Stimulated activated CD4-positive, alpha-beta T cell treated with anti-CD3 and anti-CD28 coated beads, Interleukin-15, amount 100 ng/mL, for 1 hour (primary cell): ENCODE measurements at regions not wholly inside any gene's neighbourhood (a gene's known extent, or its start where the extent isn't known, plus 50 kb on each side); places are given as distances from the start of the nearest gene placed in this dataset.
A peak's percentile ranks its signal among the peaks of the same experiment; 100 is the strongest.
"Not testable (repeated sequence)": the region's sequence is repeated elsewhere in the genome, so short reads cannot be mapped to it uniquely, and the experiment has no call there.

Experiments used
- DNase-seq, 2 donors: peaks; one replicate each; pipeline ENCODE4 v3.0.0-alpha.2; 2020; ENCODE audit warnings: low read depth in 1 of 2, low spot score in 1 of 2

DNA sequence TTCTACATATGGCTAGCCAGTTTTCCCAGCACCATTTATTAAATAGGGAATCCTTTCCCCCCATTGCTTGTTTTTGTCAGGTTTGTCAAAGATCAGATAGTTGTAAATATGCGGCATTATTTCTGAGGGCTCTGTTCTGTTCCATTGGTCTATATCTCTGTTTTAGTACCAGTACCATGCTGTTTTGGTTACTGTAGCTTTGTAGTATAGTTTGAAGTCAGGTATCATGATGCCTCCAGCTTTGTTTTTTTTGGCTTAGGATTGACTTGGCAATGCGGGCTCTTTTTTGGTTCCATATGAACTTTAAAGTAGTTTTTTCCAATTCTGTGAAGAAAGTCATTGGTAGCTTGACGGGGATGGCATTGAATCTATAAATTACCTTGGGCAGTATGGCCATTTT, 60.0 kb upstream of the GPC3 start:
- not testable (repeated sequence) for DNase-seq

DNA sequence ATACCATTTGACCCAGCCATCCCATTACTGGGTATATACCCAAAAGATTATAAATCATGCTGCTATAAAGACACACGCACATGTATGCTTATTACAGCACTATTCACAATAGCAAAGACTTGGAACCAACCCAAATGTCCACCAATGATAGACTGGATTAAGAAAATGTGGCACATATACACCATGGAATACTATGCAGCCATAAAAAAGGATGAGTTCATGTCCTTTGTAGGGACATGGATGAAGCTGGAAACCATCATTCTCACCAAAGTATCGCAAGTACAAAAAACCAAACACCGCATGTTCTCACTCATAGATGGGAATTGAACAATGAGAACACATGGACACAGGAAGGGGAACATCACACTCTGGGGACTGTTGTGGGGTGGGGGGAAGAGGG, 81.7 kb upstream of the GPC3 start:
- DNase-seq, result not testable (repeated sequence)

DNA sequence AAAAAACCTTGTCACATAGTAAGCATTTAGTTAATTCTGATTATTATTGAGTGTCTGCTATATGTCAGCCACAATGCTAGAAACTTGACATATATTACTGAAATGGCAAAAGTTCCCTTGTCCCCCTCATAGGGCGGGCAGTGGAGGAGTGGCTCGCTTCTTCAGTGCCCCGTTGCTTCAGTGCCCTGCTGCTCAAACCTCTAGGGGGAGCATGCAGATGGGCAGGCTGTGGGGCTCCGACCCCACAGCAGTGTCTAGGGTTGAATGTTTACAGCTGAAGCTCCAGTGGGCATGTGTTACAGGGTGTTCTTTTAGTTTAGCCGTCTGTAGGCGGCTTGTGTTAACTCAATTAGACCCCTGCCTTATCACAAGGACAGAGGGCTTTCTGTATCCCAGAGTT, 86.5 kb upstream of the GPC3 start:
- DNase-seq, result not testable (repeated sequence)

DNA sequence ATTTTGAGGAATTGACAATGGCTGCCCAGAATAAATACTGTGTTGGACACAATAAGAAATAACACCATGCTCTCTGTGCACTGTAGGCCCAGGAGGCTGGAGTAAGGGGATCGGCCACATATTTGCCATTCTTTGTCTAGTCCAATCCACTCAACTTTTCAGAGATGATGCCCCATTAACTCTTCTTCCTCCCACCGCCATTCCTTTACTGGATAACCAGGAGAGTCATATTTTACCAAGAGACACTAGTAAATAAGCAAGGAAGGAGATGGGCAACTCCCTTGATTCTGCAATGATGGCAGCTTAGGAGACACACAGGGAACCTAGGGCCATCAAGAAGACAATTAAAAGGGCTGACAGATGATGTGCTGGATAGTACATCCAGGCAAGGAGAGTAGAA, 87.9 kb upstream of the GPC3 start:
- DNase-seq, result no peak

DNA sequence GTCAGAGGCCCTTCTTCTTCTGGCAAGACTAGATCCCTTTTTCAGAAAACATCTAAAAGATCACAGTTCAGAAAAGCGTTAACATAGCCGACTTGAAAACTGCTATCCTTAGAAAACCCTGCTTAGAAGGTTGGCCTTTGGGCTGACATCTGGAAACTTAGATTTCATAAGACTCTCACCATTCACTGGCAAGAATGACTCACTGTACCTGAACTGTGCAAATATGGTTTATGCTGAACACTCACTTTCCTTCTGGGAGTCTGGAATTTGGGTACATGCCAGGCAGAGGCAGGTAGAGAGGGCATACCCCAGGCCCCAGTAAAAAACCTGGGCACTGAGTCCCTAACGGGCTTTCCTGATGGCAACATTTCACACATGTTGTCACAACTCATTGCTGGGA, 88.8 kb upstream of the GPC3 start:
- no peak for DNase-seq

DNA sequence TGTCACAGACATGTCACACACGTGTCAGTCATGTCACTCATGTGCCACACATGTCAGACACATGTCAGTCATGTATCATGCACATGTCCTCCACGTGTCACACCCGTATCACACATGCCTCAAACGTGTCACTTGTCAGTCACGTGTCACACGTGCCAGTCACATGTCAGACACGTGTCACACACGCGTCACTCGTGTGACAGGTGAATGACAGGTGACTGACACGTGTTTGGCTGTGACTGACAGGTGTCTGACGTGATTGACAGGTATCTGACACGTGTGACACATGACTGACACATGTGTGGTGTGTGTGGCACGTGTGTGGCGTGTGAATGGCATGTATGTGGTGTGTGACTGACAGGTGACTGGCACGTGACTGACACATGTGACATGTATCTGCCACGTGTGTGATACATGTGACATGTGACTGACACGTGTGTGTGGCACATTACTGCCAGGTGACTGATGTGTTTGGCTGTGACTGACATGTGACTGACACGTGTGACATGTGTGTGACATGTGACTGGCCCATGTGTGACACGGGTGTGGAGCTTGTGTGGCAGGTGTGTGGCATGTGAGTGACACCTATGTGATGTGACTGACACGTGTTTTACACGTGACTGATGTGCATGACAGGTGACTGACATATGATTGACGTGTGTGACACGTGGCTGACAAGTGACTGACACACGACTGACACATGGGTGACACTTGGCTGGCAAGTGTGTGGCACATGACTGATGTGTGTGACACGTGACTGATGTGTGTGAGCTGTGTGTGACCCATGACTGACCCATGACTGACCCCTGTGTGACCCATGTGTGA, 90.7 kb upstream of the GPC3 start:
- no peak for DNase-seq

DNA sequence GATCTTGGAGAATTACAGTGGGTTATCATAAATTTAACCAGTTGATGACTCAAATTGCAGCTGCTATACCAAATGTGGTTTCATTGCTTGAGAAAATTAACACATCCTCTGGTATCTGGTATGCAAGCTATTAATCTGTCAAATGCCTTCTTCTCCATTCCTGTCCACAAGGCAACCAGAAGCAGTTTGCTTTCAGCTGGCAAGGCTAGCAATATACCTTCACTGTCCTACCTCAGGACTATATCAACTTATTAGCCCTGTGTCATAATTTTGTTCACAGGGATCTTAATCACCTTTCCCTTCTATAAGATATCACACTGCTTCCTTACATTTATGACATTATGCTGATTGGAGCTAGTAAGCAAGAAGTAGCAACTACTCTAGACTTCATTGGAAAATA, 110.0 kb upstream of the GPC3 start:
- DNase-seq, result no peak

DNA sequence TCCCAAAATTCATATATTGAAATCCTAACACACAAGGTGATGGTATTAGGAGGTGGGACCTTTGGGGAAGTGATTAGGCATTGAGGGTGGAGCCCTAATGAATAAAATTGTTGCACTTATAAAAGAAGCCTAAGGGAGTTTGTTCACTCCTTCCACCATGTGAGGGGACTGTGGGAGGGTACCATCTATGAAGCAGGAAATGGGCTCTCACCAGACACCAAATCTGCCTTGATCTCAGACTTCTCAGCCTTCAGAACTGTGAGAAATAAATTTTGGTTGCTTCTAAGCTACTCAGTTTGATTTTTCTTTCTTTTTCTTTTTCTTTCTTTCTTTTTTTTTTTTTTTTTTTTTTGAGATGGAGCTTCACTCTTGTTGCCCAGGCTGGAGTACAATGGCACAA, 116.2 kb upstream of the GPC3 start:
- no peak for DNase-seq

DNA sequence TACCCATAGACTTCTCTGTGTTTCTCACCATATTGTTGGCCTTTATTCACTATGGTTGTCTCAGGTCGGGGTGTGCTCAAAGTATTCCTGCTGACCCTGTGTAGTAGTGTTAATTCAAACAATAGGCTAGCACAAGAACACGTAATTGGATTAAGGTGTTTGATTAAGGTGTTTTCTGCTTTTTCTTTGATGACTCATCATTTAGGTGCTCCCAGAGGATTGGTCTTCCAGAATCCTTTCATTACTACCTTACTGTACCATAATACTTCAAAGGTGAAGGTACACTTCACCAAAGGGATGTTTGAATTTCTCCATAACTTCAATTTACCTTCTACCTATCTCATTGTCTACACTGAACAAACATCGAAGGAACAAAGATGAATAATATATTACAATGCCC, 121.7 kb upstream of the CCDC160 start:
- no peak for DNase-seq

DNA sequence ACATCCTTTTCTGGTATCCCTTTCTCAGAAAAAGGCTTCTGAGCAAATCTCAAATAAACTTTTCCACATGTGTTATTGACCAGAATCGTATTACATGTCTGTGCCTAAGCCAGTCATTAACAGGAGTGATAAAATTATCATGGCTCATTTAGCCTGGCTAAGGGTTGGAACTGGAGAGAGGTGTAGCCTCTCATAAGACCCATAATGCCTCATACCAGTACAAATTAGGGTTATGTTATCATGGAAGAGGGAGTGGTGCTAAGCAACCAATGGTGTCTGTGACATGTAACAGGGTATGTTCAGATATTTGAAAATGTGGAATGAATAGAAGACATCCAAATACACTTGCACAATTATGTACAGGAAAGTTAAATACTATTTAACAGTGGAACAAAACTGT, 99.6 kb upstream of the CCDC160 start:
- no peak for DNase-seq

DNA sequence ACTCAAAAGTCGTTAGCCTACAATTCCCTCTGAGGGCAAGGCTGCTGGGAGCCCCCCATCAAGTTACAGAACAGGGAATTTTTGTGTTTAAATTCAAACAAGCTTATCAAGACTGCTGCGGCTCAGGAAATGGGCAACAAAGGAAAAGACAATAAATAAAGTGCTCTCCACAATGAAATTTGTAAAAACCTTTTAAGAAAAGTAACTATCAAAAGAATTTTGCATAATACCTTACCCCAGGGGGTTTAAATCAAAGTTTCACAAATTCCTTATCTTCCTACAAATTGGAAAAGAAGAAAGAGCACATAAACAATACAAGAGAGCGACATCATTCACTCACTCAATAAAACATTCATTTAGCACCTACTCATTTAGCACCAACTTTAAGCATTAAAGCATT, 97.9 kb upstream of the CCDC160 start:
- DNase-seq, result no peak

DNA sequence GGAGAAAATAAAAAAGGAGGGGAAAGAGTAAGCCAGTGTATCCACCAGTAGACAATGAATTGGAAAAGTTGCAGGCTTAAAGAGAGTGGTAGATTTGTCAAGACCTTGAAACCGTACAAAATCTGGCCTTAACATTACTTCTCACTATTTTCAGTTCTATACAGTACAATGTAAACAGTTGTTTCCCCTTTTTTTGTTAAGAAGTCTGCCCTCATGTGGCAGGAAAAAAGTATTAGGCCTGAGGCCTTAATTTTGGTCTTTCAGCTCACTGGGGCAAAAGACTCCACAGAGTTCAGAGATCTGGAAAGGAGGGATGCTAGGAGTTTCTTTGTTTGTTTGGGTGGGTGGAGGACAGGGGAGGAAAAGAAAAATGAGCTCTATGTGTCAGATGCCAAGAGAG, 92.8 kb upstream of the CCDC160 start:
- DNase-seq, result no peak

DNA sequence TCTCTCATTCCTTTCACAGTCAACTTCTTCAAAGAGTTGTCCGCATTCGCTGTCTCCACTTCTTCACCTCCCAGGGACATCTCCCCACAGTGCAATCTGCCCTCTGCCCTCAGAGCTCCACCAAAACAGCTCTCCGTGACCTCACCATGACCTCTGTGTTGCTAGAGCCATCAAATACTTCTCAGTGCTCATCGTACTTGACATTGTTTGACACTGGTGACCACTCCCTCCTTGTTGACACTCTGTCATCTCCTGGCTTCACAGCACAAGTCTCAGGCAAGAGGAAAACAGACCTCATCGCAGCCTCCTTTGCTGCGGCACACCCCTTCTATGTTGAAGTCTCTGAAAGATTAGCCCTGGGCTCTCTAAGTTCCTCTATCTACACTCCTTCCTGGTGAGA, 90.5 kb upstream of the CCDC160 start:
- no peak for DNase-seq

DNA sequence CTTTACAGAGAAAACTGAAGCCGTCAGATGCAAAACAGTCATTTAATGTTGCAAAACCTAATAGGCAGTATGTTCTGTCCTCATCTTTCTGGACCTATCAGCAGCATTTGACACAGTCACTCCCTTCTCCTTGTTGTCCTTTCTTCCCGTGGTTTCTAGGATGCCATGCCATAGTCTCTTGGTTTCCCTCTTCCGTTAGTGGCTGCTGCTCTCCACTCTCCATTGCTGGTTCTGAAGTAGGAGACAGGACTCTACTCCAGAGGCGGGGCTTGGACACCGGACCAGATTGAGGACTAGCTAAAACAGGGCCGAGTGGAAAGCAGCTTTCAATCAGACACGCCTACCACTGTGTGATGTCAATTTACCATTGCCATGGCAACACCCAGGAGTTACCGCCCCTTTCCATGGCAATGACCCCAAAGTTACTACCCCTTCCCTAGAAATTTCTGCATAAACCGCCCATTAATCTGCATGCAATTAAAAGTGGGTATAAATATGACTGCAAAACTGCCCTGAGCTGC, 88.8 kb upstream of the CCDC160 start:
- DNase-seq, result no peak

DNA sequence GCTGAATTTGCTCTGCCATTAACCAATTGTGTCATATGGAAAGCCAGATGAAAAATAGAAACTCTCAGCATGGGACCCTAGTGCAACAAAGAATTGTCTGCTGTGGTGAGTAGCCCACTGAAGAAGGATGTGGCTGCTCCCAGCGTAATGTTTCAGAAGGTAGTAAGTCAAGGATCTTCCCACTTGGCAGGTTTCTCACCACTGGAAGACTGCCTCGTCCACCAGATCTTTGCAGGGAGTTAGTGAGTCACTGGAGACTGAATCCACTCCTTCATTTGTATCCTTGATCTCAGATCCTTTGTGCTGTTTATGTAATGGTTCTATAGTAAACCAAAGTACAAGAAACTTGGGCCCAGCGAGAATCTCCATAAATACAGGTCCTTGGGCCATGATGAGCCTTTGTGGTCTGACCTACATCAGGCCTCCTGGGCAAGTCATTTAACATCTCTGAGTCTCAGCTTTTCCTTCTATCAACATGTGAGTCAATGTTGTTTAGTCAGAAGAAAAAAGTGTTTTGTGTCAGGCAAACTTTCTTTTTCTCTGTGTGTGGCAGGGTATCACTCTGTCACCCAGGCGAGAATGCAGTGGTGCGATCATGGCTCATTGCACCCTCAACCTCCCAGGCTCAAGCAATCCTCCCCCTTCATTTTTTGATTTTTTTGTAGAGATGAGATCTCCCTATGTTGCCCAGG, 78.0 kb upstream of the CCDC160 start:
- DNase-seq, result no peak

DNA sequence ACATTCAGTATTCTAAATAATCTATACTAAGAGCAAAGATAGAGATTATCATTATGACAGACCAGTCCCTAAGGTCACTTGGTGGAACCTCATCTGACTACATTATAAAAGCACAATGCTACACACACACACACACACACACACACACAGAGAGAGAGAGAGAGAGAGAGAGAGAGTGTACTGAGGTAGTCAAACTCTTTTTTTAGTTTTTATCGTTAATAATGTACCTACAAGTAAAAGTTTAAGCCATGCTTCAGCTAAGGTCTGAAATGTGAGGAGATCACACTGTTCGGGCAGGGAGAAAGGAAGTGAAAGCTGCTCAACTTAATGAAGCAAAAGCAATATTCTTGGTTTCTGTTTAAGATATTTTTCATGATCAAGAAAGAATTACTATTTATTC, 75.8 kb upstream of the CCDC160 start:
- DNase-seq, result no peak

DNA sequence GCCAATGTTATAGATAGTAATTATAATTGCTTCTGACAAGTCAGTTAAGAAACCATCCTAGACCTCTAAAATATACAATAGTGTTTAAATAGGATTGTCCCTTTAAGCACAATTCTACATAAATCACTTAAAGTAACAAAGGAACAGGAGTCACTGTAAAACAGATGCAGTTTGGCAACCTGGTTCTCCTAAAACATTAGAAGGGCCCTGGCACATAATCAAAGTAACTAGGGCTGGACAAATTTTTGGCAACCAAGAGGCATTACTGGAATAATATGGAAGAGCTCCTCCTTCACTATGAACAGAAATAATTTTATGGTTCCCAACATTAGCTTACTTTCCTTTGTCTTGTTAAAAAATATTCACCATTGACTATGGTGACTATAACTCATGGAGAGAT, 75.0 kb upstream of the CCDC160 start:
- DNase-seq, result no peak

DNA sequence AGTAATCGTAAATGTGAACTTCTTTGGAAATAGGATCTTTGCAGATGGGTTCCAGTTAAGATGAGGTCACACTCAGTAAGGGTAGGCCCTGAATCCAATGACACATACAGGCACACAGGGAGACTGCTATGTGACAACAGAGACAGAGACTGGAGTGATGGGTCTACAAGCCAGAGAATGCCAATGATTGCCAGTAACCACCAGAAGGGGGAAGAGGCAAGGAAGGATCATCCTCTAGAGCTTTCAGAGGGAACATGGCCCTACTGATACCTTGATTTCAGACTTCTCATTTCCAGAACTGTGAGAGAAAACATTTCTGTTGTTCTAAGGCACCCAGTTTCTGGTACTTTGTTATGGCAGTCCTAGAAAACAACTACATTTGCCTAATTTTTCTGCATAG, 73.1 kb upstream of the CCDC160 start:
- DNase-seq, result no peak

DNA sequence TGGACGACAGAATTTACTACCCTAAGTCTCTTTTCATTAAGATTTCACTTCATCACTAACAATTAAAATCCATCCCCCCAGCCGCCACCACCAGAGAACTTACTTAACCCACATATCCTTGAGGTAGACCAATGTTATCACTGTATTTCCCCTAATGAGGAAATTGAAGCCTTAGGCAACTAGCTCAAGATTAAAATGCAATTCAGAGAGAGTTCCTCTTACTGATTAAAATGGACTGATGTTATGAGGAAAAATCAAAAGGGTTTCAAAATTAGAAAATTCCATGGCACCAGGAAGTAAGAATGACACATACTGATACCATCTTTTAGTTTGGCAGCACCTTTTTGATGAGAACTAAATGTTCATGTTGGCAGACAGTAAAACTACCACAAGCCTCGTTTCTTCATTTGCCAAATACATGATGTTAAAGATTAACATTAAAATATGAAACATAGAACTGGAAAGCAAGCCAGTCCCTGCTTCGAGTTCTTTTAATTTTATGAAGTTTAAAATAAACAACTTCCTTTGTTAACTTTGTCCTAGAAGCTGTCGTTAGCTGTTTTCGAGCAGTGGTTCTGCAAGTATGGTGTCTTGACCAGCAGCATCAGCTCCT, 69.3 kb upstream of the CCDC160 start:
- DNase-seq, result no peak

DNA sequence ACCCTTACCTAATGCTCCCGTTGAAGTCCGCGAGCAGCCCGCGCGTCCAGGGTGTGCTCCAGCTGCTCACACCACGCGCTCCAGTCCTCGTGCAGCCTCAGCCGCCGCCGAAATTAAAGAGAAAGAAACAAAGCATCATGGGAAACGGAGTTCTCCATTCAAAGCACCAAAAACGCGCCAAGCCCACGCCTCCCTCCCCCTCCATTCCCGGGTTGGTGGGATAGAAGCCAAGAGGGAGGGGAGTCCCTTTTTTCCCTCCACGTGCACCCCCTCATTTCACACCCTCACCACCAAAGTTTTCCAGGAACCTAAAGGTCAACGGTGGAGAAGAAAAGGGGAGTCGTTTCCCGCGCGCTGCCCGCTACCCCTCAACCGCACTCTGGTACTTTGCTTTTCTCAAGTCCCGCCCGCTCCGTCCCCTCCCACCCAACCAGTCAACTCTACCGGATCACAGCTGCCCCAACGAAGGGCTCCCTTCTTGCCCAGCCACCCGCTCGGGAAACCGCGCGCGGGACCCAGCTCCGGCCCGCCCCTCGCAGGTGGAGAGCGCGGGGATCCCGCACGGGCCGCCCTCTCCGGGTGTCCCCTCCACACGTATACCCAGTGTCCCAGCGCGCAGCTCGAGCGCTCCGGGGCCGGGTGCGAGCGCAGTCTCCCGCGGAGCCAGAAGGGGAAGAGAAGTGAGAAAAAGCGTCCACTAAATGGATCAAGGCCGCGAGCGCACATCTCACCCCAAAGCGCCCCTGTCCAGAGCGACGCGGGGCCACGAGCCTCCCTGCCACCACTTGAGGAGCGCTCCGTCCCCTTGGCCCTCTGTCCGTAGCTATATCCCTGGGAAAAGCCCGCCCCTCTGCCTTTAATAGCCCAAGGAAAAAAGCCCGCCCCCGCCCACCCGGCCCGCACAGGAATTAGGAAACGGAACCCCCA, 65.1 kb upstream of the CCDC160 start:
- peak in 1 of 2 donors; percentile 8 for DNase-seq
